HG03442 (cell line): ENCODE measurements at regions not wholly inside any gene's neighbourhood (a gene's known extent, or its start where the extent isn't known, plus 50 kb on each side); places are given as distances from the start of the nearest gene placed in this dataset.
"Not testable (repeated sequence)": the region's sequence is repeated elsewhere in the genome, so short reads cannot be mapped to it uniquely, and the experiment has no call there.

Experiments
- ATAC-seq: cut with Tn5 transposase; IDR thresholded peaks from one replicate; pipeline ENCODE4 v1.9.1; 2021; ENCODE audit warnings: mild to moderate bottlenecking, moderate library complexity; ENCODE audit not compliant: unreplicated experiment

DNA sequence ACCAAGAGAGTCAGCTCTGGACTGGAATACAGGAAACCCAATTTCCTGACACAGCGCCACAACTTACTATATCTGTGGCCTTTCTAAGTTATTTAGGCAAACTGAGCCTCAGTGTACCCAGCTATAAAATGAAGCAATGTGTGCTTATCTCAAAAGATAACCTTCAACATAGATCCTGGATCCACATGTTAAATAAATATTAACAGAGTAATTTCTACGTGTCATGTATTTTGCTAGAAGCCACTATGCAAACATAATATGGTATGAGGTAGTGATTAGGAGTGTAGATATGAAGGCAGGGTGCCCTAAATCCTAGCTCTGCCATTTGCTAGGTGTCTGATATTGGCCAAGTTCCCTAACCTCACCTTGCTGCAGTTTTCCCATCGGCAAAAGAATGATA, 527.0 kb downstream of the RAB28 start:
- no peak for ATAC-seq

GRCh38 chr4:12956026-12956425, 528.1 kb downstream of the RAB28 start:
- no peak for ATAC-seq

DNA sequence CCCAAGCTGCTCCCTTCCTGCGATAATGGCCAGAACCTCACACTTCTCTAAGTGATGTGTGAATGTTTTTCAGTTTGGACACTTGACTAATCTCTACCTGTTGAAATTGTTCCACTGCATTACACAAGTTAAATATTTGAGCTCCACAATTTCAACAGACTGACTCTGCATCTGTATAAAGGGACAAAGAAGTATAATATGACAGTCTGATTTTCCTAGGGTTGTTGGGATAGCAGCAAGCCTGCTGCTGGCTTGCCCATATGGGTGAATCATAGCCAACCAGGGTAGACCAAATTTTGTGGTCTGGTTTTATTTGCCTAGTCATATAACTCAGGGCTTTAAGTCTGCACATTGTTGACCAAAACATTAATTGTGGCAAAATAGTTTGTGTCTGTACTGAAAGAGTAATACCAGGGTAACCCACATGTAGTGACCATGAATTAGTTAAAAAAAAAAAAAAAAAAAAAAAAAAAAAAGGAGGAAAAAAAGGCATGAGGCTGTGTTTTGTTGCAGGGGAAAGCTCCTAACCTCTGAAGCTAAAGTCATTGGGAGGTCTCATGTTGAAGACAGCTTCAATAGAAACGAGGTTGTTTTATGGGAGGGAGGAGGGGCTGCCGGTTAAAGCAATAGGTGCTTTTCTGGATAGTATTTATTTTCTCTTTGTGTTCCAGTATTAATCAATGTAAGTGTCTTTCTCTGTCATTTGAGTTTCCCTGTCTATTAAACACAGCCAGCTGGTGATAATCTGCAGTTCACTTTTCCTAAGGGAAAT, 534.2 kb downstream of the RAB28 start:
- no peak for ATAC-seq

GRCh38 chr4:12943069-12943468, 541.1 kb downstream of the RAB28 start:
- ATAC-seq = no peak

DNA sequence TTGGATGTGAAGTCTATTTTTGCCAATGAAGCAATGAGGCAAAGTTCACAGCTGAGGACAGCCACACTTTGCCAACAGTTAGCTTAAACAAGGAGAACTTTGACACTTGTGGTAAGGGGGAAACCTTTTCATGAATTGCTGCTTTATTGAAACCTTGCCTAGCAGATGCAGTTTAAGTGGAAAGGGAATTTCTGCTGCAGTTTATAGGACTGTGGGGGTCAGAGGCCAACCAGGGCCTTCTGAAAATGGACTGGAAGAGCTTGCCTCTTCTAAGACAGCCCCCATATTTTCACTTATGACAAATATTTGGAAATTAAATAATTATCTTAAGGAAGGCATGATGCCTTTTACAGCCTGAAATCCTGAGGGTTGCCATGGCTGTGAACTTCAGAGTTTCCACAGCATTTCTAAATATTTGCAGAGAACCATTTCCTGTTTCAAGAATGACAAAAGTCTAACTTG, 550.3 kb downstream of the RAB28 start:
- no peak for ATAC-seq

DNA sequence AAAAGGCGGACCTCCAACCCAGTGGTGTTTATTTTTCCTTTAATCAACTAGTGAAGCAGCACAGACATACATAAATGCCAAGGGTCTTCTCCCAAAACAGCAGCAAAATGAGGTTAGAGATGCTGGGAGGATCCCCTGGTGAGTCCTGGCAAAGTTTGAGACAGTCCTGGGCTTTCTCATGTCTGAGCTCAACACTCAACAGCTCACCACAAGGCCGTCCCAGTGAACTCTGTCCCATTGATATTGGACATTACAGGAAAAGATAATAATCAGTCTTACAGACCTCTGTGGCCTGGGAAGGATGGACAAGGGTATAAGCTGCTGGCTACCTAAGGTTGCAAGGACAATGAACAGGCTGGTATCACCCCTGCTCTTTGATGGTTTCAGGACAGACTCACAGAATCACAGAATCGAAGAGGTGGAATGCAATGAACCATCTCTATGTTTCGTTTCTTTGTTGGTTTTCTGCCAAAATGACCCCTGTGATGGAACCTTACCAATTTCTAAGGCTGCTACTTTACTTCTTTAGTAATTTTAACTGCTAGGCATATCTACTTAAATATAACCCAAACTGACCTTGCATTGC, 551.8 kb downstream of the RAB28 start:
- ATAC-seq = no peak

GRCh38 chr4:12929784-12930183, 554.4 kb downstream of the RAB28 start:
- ATAC-seq = no peak

- ATAC-seq = no peak
Measured at GRCh38 chr4:12928751-12929150, 555.4 kb downstream of the RAB28 start.

DNA sequence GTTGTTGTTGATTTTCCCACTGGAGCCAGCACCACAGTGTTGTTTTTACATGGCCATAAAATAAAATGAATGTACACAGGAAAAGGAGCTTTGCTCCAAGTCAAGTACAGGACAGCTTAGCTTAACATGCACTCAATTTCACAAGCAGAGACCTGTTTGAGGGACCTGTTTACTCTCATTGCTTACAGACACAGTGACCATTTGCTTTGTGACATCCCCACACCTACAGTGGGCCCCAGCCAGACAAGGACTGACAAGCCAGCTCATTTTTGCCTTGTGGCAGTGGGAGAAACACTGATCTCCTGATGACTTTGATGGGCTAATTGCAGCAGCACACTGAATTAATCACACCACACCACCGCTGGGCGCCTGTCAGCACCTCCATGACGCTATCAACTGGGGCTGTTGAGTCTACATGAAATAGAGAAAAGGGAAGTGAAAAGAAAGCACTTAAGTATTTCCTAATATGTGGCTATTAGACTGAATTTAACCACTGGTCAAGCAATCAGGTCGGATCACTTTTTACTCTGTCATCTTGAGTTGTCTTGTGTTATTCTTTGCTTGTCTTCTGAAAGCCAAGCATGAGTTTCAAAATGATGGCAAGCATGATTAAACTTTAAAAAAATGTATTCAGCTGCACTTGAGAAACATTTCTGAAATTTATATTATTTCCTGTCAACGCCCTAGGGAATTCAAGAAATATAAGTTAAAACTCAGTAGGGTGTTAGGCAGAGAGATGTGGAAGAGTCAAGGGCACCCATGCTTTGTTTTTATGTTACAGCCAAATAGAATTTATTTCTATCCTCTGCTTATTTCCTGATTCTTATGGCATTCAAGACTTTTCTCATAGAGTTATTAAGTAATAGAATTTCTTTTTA, 557.7 kb downstream of the RAB28 start:
- ATAC-seq = no peak

DNA sequence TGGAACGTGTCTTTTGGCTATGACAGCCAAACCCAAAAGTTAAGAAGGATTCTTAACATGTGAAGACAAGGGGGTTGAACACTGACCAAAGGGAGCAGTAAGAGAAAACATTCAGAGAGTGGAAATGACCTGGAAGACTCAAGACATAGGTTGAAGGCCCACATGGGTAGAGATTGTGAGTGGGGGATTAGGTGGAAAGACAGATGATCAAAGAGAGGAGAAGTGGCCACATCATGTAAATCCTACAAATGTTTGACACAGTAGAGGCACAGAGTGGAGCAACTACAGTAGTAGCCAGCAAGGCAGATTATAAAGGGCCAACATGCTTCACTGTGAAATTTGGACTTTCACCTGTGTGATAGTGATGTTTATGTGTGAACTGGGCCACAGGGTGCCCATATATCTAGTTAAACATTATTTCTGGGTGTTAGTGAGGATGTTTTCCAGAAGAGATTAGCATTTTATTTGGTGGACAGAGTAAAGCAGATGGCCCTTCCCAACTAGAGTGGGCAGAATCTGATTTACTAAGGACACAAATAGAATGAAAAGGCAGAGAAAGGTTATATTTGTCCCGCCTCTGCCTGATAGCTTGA, 559.3 kb downstream of the RAB28 start:
- ATAC-seq = no peak

- ATAC-seq = no peak
Measured at GRCh38 chr4:12924253-12924652, 559.9 kb downstream of the RAB28 start.

DNA sequence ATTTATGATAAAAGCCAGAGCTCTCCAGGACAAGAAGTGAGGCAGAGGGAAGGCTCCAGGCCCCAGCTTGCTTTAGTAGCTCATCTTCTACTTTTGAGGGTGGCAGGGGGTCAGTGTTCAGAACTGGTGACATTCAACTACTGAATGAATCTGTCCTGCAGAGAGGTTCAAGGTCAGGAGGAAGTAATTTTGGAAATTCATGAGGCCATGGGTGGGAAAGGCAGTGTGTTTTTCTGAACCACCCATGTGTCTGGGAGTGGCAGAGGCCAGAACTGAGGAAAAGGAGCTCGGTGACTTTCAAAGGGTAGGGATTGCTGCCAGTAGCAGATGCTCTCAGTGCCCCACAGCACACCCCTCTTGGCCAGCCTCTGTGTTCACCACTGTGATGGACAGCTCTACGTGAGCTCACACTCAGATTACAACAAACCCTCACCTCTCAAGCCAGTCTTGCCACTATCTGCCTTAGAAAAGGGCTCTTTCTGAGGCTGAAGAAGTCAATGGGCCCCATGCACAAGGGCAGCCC, 571.2 kb downstream of the RAB28 start:
- no peak for ATAC-seq

DNA sequence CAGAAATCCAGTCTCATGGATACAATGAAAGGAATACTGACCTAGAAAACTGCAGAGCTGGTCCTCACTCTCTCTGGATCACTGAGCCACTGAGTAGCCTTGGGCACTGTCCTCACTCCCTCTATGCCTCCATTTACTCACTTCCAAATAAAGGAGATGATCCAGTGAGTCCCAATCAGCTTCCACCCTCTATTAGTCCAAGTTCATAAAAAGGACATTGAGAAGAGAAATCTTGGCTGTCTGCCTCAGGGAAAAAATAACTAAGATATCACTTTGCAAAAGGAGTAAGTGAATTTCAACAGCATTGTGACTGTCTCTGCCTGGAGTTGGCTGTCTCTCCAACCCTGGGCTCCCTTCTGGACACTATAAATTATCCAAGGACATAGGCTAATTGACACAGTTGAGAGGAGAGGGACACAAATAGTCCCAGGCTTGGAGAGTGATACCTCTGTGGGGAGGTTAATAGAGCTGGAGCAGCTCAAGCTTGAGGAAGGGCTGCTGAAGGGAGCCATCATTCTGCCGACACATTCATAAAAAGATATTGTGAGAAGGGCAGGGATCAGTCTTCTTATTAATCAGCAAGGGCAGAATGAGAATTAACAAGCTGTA, 572.3 kb downstream of the RAB28 start:
- no peak for ATAC-seq

DNA sequence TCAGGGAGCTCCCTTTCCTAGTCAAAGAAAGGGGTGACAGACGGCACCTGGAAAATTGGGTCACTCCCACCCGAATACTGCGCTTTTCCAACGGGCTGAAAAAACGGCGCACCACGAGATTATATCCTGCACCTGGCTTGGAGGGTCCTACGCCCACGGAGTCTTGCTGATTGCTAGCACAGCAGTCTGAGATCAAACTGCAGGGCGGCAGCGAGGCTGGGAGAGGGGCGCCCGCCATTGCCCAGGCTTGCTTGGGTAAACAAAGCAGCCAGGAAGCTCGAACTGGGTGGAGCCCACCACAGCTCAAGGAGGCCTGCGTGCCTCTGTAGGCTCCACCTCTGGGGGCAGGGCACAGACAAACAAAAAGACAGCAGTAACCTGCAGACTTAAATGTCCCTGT, 580.5 kb downstream of the RAB28 start:
- ATAC-seq = not testable (repeated sequence)

GRCh38 chr4:12902735-12903134, 581.4 kb downstream of the RAB28 start:
- no peak for ATAC-seq

GRCh38 chr4:12897954-12898353, 586.2 kb downstream of the RAB28 start:
- no peak for ATAC-seq

DNA sequence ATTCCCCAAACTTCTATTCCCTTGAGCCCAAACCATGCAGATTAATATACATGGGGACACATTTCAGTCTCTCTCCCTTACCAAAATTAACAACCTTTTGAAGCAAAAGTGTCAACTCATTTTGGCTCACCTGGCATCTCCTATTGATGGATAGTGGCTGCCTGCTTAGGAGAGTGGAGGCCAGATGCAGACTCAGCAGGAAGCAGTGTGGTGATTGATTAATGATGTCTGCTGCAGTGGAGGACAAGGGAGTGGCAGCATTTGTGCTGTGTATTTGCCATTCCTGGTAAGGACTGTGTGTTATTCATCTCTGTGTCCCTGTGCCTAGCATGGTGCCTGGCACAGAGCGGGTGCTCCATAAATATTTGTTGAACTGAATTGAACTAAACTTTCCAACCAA, 590.1 kb downstream of the RAB28 start:
- ATAC-seq = no peak

DNA sequence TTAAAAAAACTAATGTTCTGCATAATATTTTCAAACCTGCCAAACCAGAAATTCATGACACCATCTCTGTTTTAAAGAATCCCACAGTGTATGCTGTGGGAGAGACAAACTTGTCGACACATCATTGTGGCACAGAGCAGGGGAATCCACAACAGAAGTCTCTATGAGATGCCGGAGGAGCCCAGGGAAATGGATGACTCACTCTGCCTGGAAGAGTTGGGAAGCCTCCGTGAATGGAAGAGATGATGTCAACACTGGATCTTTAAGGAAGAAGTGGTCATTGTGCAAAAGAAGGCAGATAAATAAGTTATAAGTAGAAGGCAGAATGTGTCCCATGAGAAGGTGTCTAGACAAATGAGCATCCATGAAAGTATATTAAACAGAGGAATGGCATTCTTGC, 595.1 kb downstream of the RAB28 start:
- ATAC-seq = no peak

DNA sequence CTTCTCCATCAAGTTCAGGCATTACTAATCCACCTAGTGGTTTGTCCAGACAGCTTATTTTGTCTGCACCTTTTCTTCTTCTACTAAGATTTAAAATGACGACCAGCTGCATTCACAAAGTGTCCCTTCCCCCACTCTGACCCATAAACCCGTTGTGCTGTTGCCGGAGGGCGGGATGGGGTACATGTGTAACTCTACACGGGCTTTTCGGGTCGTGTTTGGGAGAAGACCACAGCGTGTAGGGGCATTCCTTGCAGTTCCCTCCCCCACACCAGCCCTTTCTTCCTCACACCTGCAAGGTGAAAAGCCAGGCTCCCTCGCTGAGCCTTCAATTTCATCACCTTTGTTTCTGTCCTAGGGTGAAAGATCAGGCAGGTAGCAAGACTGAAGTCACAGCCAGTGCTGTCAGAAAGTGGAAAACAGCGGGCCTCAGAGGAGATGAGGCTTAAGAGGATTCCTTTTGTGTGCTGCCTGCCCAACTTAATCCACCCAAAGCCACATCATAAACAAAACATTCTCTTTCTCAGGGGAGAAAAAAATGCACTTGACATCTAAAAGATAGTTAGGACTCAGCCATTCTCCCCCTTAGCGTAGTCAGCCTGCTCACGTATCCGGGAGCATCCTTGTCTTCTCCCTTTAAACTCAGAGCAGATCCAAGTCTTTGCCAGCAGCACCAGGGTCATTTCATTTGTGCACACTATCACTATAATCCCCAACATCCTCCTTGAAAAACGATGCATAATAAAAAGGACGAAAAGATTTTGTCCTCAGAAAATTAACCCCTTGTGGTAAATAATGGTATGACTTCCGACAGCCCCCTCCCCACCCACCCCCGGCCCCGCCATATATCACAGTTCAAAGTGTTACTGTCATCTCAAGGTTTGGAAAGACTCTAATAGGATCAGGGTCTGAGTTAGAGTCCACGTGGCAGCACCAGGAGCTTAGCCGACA, 599.0 kb downstream of the RAB28 start:
- no peak for ATAC-seq
